C1 segment of cervical spinal cord (tissue), 14 donors: ENCODE measurements at regions not wholly inside any gene's neighbourhood (a gene's known extent, or its start where the extent isn't known, plus 50 kb on each side); places are given as distances from the start of the nearest gene placed in this dataset.
A peak's percentile ranks its signal among the peaks of the same experiment; 100 is the strongest.
"Not testable (repeated sequence)": the region's sequence is repeated elsewhere in the genome, so short reads cannot be mapped to it uniquely, and the experiment has no call there.

Experiments used
- DNase-seq, 14 donors: peaks; one replicate each; lab custom pipeline; 2025; lab: John Stamatoyannopoulos, UW

DNA sequence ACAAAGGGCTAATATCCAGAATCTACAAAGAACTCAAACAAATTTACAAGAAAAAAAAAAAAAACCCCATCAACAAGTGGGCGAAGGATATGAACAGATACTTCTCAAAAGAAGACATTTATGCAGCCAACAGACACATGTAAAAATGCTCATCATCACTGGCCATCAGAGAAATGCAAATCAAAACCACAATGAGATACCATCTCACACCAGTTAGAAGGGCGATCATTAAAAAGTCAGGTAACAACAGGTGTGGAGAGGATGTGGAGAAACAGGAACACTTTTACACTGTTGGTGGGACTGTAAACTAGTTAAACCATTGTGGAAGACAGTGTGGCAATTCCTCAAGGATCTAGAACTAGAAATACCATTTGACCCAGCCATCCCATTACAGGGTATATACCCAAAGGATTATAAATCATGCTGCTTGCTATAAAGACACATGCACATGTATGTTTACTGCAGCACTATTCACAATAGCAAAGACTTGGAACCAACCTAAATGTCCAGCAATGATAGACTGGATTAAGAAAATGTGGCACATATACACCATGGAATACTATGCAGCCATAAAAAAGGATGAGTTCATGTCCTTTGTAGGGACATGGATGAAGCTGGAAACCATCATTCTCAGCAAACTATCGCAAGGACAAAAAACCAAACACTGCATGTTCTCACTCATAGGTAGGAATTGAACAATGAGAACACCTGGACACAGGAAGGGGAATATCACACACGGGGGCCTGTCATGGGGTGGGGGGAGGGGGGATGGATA lies 222.4 kb upstream of the RUNX1 start:
- DNase-seq, result not testable (repeated sequence)

DNA sequence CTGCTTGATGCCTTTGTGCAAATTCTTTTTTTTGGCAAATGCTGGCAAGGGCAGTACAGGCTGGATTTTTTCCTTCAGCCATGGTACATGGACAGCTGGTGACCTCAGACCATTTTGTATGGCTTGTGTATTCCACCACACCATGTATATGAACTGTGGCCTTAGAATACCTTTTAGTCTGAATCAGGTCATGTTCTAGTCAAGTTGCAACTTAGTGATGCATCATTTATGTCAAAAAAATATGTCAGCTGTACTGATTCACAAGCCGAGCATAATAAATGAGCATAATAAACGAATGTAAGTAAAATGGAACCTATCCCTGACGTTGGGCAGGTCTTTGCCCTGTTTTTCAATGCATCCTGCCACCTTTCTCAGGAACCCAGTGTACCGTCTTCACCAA lies 219.7 kb upstream of the RUNX1 start:
- no peak for DNase-seq

DNA sequence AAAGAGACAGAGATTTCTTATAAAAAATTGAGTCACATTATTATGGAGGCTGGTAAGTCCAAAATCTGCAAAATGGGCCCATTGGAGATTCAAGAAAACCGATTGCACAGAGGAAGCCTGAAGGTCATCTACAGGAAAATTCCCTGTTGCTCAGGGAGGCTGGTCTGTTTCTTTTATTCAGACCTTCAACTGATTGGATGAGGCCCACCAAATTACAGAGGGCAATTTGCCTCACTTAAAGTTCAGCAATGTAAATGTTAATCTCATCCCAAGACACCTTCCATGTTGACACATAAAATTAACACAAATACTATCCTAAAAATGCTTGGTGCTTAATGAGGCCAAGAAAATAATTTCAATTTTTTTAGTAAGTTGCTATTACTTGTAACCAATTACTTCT lies 219.2 kb upstream of the RUNX1 start:
- no peak for DNase-seq

DNA sequence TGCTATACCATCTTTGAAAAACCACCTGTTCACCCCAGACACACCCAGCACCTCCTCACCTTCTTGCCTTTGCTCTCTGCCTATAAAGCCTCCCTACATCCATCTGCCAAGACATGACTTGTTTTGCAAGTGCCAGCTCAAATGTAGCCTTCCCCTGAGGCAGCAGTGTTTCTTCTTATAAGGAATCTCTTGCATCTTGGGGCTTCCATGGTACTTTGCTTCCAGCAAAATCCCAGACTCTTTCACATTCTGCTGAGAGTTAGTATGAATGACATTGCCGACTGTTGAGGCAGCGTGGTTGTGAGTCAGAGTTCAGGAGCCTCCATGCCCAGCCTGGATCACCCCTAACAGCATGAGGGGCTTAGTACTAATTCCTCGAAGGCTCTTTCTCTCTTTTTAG lies 217.4 kb upstream of the RUNX1 start:
- DNase-seq, result no peak

DNA sequence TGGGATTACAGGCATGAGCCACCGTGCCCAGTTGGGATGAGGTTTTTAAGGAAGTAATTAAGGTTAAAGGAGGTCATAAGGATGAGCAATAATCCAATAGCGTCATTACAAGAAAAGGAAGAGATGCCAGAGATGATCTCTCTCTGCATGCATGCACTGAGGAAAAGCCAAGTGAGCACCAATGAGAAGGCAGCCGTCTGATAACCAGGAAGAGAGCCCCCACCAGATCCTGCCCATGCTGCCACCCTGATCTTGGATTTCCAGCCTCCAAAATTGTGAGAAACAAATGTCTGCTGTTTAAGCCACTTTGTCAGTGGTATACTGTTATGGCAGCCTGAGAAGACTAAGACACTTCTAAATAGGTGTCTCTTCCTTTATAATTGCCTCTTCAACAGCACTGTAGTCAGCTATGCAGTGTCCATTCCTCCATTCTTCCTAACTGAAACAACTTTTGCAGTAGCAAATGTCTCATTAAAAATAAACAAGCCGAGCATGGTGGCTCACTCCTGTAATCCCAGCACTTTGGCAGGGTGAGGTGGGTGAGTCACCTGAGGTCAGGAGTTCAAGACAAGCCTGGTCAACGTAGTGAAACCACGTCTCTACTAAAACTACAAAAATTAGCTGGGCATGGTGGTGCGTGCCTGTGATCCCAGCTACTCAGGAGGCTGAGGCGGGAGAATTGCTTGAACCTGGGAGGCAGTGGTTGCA lies 216.2 kb upstream of the RUNX1 start:
- no peak for DNase-seq

DNA sequence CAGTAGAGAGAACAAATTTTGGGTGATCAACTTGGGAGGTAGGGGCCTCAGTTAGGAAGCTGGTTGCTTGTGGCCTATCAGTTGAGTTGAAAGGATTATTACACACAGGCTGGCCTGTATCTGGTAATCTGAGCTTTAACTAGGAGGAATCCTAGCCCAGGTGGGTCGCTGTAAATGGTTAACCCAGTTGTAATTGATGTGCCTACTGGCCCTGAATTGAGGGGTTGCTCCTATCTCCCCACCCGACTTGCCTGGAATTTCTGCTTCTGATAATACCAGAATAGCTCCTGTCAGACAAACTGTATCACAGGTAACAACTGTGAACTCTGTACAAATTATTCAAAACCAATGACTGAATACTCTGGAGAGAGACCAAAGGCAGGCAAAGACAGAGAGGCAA lies 210.4 kb upstream of the RUNX1 start:
- DNase-seq, result no peak

DNA sequence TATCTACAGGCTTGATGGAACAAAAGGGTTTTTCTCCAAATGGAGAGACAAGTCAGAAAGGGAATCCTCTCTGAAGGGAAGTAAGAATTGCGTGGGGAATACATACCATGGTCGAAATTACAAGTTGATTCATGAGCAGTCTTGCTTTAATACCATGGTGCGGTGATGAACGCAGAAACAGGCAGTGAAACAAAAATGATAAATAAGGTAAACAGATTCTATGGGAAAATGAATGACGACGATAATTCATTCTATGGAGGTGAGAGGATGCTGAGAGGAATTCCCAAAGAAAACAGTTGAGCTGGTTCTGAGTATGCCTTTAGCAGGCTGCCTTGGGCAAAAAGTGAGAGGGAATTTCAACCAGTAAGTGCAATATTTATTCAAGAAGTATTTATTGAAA lies 209.4 kb upstream of the RUNX1 start:
- DNase-seq, result no peak

DNA sequence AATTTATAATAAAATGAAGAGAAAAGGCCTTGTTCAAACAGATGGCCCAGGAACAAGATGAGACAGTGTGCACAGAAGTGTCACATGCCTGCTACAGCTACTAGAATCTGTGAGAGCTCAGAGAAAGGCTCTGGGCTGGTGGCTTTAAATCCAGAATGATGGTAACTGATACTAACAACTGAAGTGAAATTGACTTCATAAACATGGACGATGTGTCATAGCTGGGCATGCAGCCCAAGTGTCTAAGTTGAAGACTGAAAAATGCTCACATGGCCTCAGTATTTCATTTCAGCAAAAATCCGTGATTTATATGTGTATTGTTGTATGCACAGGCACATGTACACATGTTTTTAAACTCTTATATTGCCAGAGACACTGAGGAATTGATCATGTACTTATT lies 208.3 kb upstream of the RUNX1 start:
- peak in 1 of 14 donors; percentile 19 for DNase-seq

DNA sequence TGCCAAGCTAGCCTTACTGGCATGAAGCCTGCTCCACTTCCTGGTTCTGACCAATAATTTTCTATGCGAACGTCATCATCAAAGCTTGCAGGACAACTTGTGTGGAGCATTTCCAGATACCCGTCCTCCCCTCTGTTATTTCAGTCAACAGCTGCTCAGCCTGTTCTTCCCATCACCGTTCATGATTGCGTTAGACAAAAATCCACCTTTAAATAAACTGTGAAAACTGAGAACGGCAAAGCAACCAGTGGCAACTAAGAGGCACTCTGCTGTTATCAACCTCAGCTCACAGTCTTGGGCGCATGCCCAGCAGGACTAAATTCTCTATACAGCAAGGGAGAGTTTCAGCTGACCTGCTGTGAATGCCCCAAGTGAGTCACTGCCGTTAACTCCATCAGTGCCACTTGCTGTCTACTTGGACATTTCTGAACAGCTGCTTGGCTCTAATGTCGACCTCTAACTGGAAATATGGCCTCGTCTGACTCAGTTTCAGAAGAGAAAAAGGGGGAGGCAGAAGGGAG lies 207.4 kb upstream of the RUNX1 start:
- peak in 6 of 14 donors; percentile 1 to 36 (median 10) for DNase-seq

DNA sequence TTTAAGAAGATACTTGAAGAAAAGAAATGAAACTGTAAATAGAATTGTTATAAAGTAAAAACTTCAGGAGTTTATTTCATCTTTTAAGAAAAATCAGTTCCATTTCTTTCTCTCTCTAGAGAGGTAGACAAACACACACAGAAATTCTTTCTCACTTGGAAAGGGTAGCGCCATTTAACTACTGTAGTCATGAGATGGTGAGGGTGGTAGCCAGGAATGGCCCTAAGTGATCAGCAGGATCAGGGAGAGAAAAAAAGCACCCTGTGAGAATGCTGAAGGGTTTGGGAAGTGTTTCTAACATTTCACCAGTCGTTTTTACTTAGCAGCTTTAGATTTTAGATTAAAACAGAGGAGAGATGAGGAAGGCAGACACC lies 205.7 kb upstream of the RUNX1 start:
- DNase-seq, result no peak

DNA sequence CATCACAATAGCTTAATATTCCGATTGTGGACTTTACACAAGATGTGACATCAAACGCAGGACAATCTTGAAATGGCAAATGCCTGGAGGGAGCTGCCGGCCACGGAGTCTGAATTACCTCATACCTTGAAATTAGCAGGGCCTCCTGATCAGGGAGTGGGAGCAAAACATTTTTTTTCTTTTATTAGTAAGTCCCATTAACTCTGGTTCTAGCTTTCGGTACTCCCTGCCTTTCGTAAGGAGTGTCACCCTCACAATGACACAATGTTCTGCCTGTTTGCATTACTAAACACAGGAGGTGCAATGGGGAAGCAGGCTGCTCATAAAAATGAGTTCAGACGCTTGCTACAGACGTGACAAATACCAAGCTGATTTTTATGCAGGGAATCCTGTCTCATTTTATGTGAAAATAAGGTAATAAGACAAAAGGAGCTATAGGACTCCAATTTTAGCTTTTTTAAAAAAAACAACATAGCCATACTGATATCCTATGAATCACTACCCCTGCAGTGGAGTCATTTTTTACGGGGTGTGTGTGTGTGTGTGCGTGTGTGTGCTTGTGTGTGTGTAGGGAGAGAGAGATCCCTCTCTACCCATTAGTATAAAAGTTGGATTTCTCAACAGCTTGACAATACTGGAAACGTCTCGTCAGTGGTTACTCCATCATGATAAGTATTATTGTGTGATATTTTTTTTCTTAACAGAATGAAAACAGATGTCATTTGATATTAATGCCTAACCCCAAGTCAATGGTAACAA lies 205.1 kb upstream of the RUNX1 start:
- no peak for DNase-seq

DNA sequence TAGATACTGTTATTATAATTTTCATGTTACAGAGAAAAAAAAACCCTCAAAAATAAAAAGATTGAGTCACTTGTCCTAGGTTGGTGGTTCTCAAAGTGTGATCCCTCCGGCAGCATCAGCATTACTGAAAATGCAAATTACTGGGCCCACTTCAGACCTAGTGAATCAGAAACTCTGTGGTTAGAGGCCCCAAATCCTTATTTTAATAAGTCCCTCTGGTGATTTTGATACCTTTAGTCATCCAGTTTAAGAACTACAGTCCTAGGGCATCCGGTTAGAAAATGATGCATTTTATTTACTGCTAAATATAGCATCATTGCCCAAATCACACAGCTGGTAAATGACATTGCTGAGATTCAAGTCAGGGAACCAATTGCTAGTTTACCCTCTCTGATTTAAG lies 203.7 kb upstream of the RUNX1 start:
- DNase-seq, result no peak

DNA sequence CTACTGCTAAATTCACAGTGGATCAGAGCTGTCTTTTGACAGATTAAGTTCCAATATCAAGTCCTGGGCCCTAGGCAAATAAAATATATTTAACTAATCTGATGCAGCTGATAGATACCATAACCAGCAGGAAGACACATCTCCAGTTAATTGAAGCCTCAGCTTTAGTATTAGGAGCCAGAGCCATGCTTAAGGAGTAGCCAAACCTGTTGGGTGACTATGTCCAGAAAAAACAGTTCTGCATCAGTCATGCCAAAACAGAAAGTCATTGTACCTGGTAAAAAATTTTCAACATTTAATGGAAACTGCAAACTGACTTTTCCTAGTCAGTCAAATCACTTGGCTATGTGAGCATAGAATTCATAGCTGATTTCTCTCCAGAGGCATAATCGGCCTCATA lies 200.5 kb upstream of the RUNX1 start:
- DNase-seq, result no peak

DNA sequence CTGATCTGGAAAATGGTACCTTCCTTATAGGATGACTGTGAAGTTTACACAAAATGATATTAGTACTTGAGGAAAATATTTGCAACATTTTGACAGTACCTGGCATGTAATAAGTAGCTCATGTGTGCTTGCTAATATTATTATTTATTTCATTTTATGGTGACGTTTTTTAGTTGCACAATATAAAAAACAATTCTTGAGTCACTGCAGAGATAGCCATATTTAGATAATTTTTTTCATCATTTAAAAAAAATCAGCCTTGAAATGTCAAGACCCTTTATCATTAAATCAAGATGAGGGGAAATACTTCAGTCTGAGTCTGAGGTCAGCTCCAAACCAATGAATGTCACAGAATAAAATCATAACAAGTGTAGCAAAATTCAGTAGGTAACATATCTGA lies 196.8 kb upstream of the RUNX1 start:
- no peak for DNase-seq

DNA sequence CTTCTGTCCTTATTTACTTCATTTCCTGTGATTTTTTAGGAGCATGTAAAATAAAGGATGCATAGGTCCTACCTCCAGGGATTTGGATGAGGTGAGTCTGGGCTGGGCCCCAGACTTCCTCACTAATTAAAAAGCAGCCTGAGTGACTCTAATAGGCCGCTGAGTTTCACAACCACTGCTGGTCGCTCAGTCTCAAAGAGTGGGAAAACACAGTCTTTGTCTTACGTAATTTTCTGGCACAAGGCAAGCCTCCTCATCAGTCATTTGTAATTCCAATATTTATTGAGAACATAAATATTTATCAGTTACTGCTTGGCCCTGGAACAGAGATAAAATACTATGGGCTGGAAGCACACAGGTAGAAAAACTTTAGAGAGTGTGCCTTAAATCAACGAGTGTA lies 195.4 kb upstream of the RUNX1 start:
- DNase-seq, result no peak

DNA sequence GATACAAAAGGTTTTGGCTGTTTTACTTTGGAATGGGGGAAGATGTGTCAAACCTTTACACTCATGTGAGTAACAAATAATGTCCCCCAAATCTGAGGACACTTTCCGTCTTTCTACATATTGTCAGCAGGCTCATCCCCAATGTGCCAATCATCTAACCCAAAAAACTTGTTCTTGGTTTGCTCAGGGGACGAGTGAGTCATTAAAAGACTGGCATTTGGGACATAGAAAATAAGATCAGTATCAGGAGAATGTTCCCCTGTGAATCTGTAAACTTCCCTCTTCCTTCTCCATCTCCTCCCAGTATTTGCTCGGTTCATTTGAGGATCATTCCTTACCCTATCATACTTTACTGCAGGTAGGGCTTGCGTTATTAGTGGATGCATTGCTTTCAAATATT lies 194.1 kb upstream of the RUNX1 start:
- no peak for DNase-seq

DNA sequence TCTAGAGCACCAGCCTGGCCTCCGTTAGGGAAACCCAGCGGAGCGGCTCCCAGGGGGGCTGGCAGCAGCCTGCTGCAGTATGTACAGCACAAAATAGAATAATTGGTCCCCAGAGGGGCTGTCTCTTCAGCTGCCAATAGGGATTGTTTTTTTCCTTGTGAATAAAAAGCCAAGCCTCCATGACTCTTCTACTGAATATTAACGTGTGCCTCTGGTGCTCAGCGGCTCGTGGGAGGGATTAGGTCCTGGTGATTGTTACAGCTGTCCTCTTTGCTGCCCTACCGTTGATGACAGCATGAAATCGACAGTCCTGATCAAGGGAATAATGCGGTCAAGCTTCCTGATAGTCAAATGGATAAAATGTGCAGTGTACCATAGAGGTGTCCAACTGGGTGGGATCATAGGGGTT lies 190.7 kb upstream of the RUNX1 start:
- no peak for DNase-seq

DNA sequence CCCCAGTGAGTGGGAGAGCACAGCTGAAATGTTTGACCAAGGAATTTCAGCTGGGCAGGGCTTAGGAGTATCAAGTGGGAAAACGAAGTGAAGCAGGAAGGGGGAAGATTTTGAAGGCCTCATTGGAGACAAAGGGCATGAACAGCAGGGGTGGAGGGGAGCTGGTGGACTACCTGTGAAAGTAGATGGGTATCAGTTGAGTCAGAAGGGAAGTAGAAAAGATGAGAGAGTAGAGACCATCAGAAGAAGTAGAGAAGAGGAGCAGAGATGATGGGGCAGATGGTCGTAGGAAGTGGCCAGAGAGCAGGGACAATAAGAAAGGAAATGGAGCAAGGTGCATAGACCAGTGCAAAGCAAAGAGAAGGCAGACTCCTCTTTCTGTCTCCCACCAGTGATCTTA lies 189.0 kb upstream of the RUNX1 start:
- no peak for DNase-seq

DNA sequence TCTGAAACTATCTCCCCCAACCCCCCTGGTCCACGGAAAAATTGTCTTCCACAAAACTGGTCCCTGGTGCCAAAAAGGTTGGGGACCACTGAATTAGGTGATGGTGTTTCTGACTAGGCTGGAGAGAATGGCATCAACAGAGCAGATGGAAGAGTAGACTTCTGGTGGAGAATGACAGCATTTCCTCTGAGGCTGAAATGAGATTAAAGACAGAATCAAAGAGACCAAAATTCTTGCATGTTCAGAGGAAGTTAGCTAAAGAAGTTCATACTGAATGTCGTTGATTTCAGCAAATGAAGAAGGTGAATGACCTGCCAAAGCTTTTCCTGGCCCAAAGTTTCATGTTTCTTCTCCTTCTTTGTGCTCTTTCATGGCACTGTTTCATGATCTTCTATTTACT lies 188.2 kb upstream of the RUNX1 start:
- no peak for DNase-seq

DNA sequence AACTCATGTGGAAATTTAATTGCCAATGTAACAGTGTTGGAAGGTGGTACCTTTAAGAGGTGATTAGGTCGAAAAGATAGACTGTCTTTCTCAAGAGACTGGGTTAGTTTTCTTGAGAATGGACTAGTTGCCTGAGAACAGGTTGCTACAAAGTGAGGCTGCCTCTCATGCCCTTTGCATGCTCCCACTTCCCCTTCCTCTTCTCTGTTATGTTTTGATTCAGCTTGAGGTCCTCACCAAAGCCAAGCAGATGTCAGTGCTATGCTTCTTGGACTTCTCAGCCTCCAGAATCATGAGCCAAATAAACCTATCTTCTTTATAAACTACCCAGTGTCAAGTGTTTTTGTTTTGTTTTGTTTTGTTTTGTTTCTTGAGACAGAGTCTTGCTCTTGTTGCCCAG lies 187.0 kb upstream of the RUNX1 start:
- DNase-seq, result no peak

DNA sequence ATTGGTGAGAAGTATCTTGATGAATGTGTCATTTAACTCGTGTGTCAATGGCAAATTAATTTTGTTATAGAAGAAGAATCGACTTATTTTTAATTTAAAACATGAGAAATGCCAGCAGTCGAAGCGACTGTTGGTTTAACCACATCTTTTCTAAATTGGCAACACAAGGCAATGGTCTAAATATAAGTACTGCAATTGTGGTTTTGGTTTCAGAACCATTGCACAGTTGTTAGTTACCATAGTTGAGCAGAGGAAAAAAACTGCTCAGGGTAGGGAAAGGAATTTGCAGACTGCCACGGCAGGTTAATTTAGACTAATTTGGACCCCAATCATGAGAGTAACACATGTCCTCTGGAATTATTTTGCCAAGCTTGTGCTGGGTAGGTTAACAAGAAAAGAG lies 185.6 kb upstream of the RUNX1 start:
- DNase-seq, result no peak

DNA sequence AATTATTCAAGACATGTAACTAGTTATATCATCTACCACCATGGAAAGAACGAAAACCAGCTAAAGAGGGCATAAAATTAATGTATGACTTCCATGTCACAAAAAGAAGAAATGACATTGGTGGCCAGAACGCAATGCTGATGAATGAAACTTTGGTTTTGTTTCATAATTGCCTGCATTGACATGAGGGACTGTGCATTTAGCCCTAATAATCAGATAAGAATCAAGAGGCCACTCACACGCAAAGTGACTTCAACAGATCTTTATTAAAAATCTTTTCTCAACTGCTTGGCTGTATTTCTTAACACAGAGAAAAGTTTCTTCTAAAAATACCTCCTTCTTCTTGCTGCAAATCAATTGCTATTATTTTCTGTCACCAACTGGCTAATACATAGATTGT lies 184.7 kb upstream of the RUNX1 start:
- no peak for DNase-seq
